Erythroblast (primary cell): ENCODE measurements at regions not wholly inside any gene's neighbourhood (a gene's known extent, or its start where the extent isn't known, plus 50 kb on each side); places are given as distances from the start of the nearest gene placed in this dataset.
"Not testable (repeated sequence)": the region's sequence is repeated elsewhere in the genome, so short reads cannot be mapped to it uniquely, and the experiment has no call there.

Experiments
- GATA1 ChIP-seq: IDR thresholded peaks from 2 replicates; pipeline ENCODE4 v1.6.1; 2011; ENCODE audit warnings: low read depth, mild to moderate bottlenecking, control low read depth, low read length, moderate library complexity
- POLR2A ChIP-seq: IDR thresholded peaks from 2 replicates; pipeline ENCODE4 v1.6.1; 2011; ENCODE audit warnings: mild to moderate bottlenecking, low read length

DNA sequence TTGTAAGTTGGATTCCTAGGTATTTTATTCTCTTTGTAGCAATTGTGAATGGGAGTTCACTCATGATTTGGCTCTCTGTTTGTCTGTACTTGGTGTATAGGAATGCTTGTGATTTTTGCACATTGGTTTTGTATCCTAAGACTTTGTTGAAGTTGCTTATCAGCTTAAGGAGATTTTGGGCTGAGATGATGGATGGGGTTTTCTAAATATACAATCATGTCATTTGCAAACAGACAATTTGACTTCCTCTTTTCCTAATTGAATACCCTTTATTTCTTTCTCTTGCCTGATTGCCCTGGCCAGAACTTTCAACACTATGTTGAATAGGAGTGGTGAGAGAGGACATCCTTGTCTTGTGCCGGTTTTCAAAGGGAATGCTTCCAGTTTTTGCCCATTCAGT lies 391.8 kb downstream of the NPIPA7 start:
- TF ChIP-seq POLR2A, GATA1: not testable (repeated sequence)
